ENCODE measurements at regions not wholly inside any gene's neighbourhood (a gene's known extent, or its start where the extent isn't known, plus 50 kb on each side); places are given as distances from the start of the nearest gene placed in this dataset.

DNA sequence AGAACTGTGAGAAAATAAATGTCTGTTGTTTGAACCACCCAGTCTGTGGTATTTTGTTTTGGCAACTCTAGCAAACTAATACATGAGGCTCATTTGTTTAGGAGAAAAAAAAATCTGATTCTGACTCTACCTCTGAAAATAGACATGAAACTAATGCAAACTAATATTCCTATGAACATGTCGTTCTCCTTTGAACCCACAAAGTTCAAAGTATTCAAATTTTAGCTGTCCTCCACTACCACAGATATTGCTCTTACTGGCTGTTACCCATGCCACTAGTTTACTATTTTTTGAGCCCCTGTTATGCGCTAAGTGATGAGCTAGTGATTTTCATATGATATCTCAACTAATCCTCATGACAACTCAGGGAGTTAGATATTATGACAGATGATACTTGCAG lies 58.8 kb upstream of the ZNF804B start:
- no peak for DNase-seq (ENCODE audit: low read depth)

DNA sequence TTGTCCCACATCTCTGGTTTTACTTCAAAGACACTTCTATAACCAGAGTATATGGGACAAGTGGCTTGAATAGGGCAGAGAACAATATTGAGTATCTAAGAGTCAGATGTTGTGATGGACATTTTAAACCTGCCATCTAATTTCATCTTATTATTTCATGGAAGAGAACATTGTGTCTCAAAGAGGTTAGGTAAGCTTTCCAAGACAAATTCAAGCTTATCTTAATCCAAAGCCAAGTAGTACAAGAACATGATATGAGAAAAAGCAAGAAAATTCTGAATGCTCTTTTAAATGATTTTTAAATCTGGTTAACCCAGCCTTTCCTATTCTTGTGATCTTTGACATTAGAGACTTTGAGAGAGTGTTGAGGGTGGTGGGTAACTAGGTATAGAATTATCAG lies 65.3 kb upstream of the ZNF804B start:
- no peak for DNase-seq (ENCODE audit: low read depth)

DNA sequence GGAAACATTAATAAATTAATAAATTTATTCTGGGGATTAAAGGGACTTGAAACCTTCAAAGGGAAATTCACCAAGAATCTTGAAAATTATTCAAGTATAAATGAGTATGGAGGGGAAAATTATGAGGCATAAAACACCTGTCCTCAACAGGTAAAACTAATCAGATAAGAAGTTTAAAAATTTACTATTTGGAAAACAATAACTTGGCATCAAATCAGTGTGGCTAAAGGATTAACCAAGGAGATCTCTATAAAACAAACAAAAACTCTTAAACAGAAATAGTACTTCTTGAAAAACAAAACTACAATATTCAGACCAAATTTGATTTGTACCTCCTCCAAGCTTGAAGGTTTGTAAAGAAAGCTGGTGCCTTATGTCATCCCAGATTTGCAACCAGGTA lies 66.4 kb upstream of the ZNF804B start:
- no peak for DNase-seq (ENCODE audit: low read depth)

DNA sequence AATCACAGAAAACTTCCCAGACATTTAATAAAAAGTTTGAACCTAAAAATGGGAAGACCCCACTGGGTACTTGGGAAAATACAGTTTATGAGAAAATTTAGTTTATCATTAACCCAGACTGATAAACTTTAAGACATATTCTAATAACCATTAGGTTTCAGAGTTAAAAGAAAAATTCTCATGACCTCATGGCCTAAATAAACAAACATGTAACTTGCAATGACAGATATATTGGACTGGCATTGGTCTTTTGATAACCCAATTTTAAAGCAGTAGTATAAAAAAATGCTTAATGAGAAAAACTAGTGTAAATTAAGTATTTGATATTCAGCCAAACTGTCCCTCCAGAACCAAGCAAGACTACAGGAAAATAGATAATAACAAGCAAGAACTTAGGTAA lies 67.0 kb upstream of the ZNF804B start:
- DNase-seq (ENCODE audit: low read depth): no peak

DNA sequence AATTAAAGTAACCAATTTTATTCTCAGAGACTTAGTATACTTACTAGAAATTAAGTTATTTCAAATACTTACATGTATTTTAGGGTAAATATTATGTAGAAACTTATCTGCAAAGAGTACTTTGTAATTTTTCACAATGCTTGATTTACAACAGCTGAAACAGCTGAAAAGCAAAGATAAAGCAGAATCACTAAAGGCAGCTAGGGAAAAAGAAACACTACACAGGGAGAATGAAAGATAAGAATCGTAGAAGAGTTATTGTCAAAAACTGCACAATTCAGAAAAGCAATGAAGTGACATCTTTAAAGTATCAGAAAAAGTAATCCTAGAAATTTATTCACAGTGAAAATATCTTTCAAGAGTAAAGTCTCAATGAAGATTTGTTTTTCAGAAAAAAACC lies 69.7 kb upstream of the ZNF804B start:
- no peak for DNase-seq (ENCODE audit: low read depth)

DNA sequence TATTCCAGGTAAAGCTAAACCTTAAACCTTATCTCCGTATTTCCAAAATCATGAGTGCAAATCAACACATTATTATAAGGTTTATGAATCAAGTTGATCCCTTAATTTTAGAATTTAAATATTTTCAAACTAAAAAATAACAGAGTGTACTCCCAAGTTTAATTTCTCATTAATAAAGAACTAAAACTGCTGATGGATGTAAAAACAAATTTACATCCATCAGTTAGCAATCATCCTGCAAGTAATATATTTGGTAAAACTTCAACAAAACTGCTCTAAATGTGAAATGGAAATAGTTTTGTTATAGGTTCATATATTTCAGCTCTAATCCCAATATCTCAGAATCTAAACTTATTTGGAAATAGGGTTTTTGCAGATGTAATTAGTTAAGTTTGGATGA lies 71.3 kb upstream of the ZNF804B start:
- DNase-seq (ENCODE audit: low read depth): no peak

DNA sequence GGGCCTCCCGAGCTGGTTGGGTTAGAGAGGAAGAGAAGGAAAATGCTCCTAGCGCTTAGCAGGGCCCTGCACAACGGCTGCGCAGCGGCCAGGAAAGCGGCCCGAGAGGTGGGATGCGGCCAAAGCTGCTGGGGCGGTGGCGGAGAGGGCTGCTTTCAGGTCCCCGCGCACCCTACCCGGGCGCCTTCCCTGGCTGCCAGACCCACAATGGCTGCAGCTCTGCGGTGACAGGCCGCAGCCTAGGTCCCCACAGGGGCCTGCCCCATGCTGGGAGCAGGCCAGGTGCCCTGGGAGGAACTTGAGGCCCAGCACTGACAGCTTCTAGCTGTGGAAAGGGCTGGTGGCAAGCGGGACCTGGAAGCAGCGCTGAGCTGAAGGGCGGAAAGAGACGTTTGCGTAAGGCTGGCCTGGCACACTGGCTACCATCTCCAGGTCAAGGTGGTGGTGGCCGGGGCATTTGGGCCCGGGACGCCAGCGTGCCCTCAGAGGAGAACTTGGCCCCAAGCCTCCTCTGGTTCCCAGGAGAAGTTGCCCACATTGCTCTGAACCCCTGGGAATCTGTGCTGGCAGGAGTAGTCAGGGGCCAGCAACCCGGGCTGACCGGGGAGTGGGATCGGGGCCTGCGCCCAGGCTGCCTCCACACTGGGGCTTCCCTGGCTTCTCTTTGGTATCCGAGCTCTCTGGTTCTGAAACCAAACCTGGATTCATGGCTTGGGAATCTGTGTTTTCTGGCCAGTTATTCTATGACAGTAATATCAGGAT lies 72.9 kb upstream of the ZNF804B start:
- DNase-seq (ENCODE audit: low read depth): no peak

GRCh38 chr7:88681682-88682081 lies 77.8 kb upstream of the ZNF804B start:
- DNase-seq (ENCODE audit: low read depth): no peak

DNA sequence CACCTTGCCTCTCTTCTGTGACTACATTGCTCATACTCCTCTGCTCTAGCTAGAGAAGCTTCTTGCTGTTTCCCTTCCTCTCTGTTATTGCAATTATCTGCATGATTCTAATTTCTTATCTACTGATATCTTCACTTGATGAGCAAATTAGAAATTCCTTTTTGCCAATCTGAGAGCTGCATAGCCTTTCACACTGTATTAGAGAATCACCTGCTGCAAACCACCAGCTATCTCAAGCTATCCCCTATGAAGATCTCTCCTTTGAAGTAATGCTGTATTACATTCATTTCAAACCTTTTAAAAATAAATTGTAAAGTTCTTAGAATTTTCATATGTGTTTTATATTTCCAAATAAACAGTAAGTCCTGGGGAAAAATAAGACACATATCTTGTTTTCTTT lies 89.0 kb upstream of the ZNF804B start:
- no peak for DNase-seq (ENCODE audit: low read depth)

- no peak for DNase-seq (ENCODE audit: low read depth)
These were observed 89.6 kb upstream of the ZNF804B start for GRCh38 chr7:88669913-88670312.

- DNase-seq (ENCODE audit: low read depth): no peak
These were observed 90.9 kb upstream of the ZNF804B start for GRCh38 chr7:88668591-88668990.

- no peak for DNase-seq (ENCODE audit: low read depth)
These were observed 92.9 kb upstream of the ZNF804B start for GRCh38 chr7:88666626-88667025.

DNA sequence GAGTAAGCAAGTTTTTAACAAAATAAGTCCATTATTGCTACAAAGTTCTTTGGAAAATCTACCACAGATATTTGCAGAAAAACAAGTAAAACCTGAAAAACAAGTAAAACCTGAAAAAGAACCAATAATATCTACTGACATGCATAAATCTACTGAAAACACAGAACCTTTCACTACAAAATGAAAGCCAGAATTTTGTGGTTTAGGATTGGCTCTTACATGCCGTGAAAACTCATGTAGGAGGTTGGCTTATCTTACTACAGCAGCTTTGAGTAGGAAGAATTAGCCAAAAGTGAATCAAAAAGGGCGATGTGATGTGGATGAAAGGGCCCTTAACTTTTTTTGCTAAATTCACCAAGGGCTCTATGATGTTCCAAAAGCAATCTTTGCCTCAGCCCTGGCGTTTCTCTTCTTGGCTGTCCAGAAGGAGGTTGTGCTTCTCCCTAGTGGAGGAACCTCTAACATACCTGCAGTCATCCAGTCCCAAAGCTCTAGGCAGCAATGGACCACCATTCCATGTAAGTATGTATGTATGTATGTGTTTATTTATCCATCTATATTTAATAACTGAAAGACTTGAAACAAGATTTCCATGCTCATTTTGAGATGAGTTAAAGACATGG lies 93.5 kb upstream of the ZNF804B start:
- DNase-seq (ENCODE audit: low read depth): no peak

- no peak for DNase-seq (ENCODE audit: low read depth)
These were observed 94.8 kb upstream of the ZNF804B start for GRCh38 chr7:88664630-88665233.

DNA sequence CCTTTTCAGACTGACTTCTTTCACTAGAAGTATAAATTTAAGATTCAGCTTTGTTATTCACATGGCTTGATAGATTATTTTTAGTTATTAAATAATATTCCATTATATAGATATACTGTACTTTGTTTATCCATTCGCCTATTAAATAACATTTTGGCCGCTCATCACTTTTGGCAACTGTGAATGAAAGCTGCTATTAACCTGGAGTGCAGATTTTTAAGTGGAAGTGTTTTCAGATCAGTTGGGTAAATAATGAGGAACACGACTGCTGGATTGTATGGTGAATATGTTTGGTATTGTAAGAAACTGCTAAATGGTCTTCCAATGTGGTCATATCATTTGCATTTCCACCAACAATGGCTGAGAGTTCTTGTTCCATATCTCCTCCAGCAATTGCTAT lies 97.6 kb upstream of the ZNF804B start:
- no peak for DNase-seq (ENCODE audit: low read depth)

- DNase-seq (ENCODE audit: low read depth): no peak
These were observed 111.7 kb upstream of the ZNF804B start for GRCh38 chr7:88647825-88648224.

- DNase-seq (ENCODE audit: low read depth): no peak
These were observed 120.9 kb upstream of the ZNF804B start for GRCh38 chr7:88638583-88638982.

- no peak for DNase-seq (ENCODE audit: low read depth)
These were observed 121.7 kb upstream of the ZNF804B start for GRCh38 chr7:88637795-88638194.

GRCh38 chr7:88635149-88635548 lies 124.4 kb upstream of the ZNF804B start:
- DNase-seq (ENCODE audit: low read depth): no peak

- DNase-seq (ENCODE audit: low read depth): no peak
These were observed 129.9 kb upstream of the ZNF804B start for GRCh38 chr7:88629559-88629958.

- no peak for DNase-seq (ENCODE audit: low read depth)
These were observed 131.0 kb upstream of the ZNF804B start for GRCh38 chr7:88628363-88629085.

DNA sequence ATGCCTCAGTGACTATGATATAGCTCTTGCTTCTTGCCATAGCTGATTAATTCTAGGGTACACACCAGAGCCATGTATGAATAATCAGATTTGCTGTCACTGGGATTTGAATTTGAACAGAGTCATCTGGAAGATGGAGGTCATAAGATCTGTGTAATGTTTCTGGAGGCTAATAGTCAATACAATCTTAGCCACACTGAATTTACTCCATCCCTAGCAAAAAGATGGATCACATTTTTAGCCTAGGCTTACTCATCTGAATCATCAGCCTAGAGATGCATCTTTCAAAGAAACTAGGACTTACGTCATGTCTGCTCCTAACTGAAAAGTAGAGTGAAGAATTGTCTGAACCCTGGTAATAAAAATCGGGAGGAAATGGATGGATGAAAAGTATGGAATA lies 142.3 kb upstream of the ZNF804B start:
- no peak for DNase-seq (ENCODE audit: low read depth)

DNA sequence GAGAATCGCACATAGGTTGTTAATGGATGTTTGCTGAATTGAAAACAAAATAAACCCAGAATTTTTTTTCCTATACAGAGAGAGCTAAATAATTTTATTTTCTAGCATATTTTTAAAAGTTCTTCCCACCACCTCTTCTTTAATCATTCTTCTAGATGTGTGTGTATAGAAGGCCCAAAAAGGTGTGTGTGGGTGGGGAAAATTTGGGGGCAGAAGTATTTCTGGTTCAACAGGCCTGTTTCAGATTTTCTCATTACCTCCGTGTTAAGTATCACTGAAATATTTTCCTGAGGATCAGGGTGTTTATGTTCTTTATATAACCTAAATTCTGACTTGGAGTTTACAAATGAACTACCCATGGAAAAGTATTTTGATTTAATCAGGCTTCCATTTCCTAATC lies 144.2 kb upstream of the ZNF804B start:
- DNase-seq (ENCODE audit: low read depth): no peak
